ENCODE measurements at regions not wholly inside any gene's neighbourhood (a gene's known extent, or its start where the extent isn't known, plus 50 kb on each side); places are given as distances from the start of the nearest gene placed in this dataset.

- TF ChIP-seq POLR2A (IDR thresholded peaks at IDR 0.05) = no peak
- TF ChIP-seq CTCF (IDR thresholded peaks at IDR 0.05) = no peak
- no peaks in the 10 kb centered on the region for H3K4me1 ChIP-seq
- DNase-seq = no peak
- H3K27me3 ChIP-seq = no peaks in the 10 kb centered on the region
- no peak overlapping the region for H3K27ac ChIP-seq
- no peak overlapping the region for H3K4me3 ChIP-seq
- H3K9me3 ChIP-seq = no peaks in the 10 kb centered on the region
- no peaks in the 10 kb centered on the region for H3K36me3 ChIP-seq
Observed at GRCh38 chr2:45191146-45191863, 182.1 kb upstream of the SIX2 start.

DNA sequence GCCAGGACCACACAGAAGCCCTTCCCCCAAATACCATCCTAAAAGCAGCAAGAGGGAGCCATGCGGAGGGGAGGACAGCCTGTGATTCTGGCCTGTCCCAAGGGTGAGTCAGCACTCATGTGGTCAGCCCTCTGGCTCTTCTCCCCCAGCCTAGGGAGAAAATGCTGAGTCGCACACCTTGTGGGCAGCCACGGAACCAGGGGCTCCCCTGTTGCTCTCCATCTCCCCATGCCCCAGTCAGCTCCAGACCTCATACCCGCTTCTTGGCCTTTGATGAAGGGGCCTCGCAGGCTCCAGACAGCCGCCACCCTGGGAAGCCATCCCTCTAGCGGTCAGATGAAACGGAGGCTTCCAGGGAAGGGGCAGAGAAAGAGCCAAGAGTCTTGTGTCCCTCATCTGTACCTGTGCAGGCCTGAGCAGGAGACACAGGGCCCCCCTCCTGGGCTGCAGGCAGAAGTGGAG lies 181.3 kb upstream of the SIX2 start:
- no peak for TF ChIP-seq CTCF (IDR thresholded peaks at IDR 0.05)
- no peak for TF ChIP-seq POLR2A (IDR thresholded peaks at IDR 0.05)
- Histone ChIP-seq H3K27ac (no peak overlapping the region), H3K36me3 (no peaks in the 10 kb centered on the region), H3K9me3 (no peaks in the 10 kb centered on the region), H3K27me3 (no peaks in the 10 kb centered on the region), H3K4me1 (no peaks in the 10 kb centered on the region), H3K4me3 (no peak overlapping the region)
- DNase-seq = no peak

DNA sequence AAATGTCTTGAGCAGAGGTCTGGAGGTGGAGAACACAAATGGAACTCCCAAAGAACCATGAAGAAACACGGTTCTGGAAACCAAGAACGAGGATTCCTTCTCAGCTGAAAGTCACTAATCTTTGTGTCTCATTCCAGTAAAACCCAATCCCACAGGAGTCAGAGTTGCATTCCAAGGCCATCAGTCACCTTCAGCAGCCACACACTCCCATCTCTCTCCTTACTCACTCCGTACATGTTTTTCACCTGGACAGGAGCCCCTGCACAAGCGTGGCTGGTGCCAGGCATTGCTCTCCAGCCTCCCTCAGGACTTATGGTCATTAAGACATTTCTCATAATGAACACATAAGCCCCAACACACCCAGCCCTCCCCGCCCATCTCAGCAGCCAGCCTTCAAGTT lies 175.4 kb upstream of the SIX2 start:
- Histone ChIP-seq H3K4me1 (no peaks in the 10 kb centered on the region), H3K4me3 (no peak overlapping the region), H3K27me3 (no peaks in the 10 kb centered on the region), H3K36me3 (no peaks in the 10 kb centered on the region), H3K27ac (no peak overlapping the region), H3K9me3 (no peaks in the 10 kb centered on the region)
- DNase-seq = no peak
- TF ChIP-seq CTCF (IDR thresholded peaks at IDR 0.05) (no peak), POLR2A (IDR thresholded peaks at IDR 0.05) (no peak)

GRCh38 chr2:45182667-45183295 lies 173.5 kb upstream of the SIX2 start:
- no peak for DNase-seq
- no peaks in the 10 kb centered on the region for H3K4me1 ChIP-seq
- no peaks in the 10 kb centered on the region for H3K27me3 ChIP-seq
- H3K4me3 ChIP-seq = no peak overlapping the region
- TF ChIP-seq CTCF (IDR thresholded peaks at IDR 0.05) (no peak), POLR2A (IDR thresholded peaks at IDR 0.05) (no peak)
- no peaks in the 10 kb centered on the region for H3K36me3 ChIP-seq
- no peaks in the 10 kb centered on the region for H3K9me3 ChIP-seq
- H3K27ac ChIP-seq = no peak overlapping the region

GRCh38 chr2:45180779-45181178 lies 171.5 kb upstream of the SIX2 start:
- no peaks in the 10 kb centered on the region for H3K27me3 ChIP-seq
- DNase-seq = no peak
- H3K27ac ChIP-seq = no peak overlapping the region
- no peak overlapping the region for H3K4me3 ChIP-seq
- H3K4me1 ChIP-seq = no peaks in the 10 kb centered on the region
- H3K9me3 ChIP-seq = no peaks in the 10 kb centered on the region
- TF ChIP-seq CTCF (IDR thresholded peaks at IDR 0.05) = no peak
- H3K36me3 ChIP-seq = no peaks in the 10 kb centered on the region
